A673 (cell line): ENCODE measurements at regions not wholly inside any gene's neighbourhood (a gene's known extent, or its start where the extent isn't known, plus 50 kb on each side); places are given as distances from the start of the nearest gene placed in this dataset.

ENCODE experiments used
- BruUV-seq: library from RNA; stranded (reverse); fragments of 400-500 nt; replicated peaks from 2 replicates; lab custom pipeline; 2021; lab: Mats Ljungman, UMichigan
- CTCF ChIA-PET: fragments of 300-600 bp; sonication (Branson Sonifier 250); formaldehyde crosslinking; loops from one replicate; lab custom pipeline; 2022; ENCODE audit warnings: antibody characterized with exemption; lab: Charles Lee
- POLR2A ChIA-PET: fragments of 300-600 bp; sonication (Branson Sonifier 250); formaldehyde crosslinking; loops from one replicate; lab custom pipeline; 2022; ENCODE audit warnings: antibody characterized with exemption; ENCODE audit not compliant: low non-redundant PET; lab: Charles Lee
- DNase-seq: peaks from one replicate; pipeline ENCODE4 v3.0.0-alpha.2; 2015; ENCODE audit warnings: low spot score
- H3K27ac ChIP-seq: fragments of 200-600 bp; sonication (generic); 2 replicates; pipeline ENCODE4 v1.5.1; 2016; ENCODE audit warnings: mixed run types, low read depth, mild to moderate bottlenecking, mixed read lengths, antibody characterized with exemption, low read length; ENCODE audit not compliant: poor library complexity, severe bottlenecking
- H3K27me3 ChIP-seq: fragments of 200-600 bp; sonication (generic); replicated peaks from 2 replicates; pipeline ENCODE4 v1.6.1; 2017; ENCODE audit warnings: mixed run types, low read depth, mild to moderate bottlenecking, mixed read lengths, antibody characterized with exemption, low read length; ENCODE audit not compliant: insufficient read depth, poor library complexity
- H3K36me3 ChIP-seq: fragments of 200-600 bp; sonication (generic); 2 replicates; pipeline ENCODE4 v1.6.1; 2016; ENCODE audit warnings: mixed run types, mild to moderate bottlenecking, mixed read lengths, antibody characterized with exemption, low read length; ENCODE audit not compliant: insufficient read depth, poor library complexity, severe bottlenecking
- H3K4me1 ChIP-seq: fragments of 200-600 bp; sonication (generic); 2 replicates; pipeline ENCODE4 v1.6.1; 2017; ENCODE audit warnings: mixed run types, mild to moderate bottlenecking, mixed read lengths, antibody characterized with exemption, low read length; ENCODE audit not compliant: insufficient read depth, poor library complexity, severe bottlenecking
- H3K4me3 ChIP-seq: fragments of 200-600 bp; sonication (generic); 2 replicates; pipeline ENCODE4 v1.5.1; 2016; ENCODE audit warnings: low read depth, mixed run types, mild to moderate bottlenecking, mixed read lengths, low read length; ENCODE audit not compliant: poor library complexity, severe bottlenecking
- H3K9me3 ChIP-seq: fragments of 200-600 bp; sonication (generic); 2 replicates; pipeline ENCODE4 v1.6.1; 2016; ENCODE audit warnings: mixed run types, low read depth, mild to moderate bottlenecking, mixed read lengths, antibody characterized with exemption, low read length; ENCODE audit not compliant: poor library complexity, severe bottlenecking
- CTCF ChIP-seq: fragments of 300-800, 200-600 bp; sonication (generic); conservative IDR thresholded peaks from 2 replicates; pipeline ENCODE4 v1.5.1; 2017; ENCODE audit warnings: low read depth, mild to moderate bottlenecking, antibody characterized with exemption, low read length, moderate library complexity, mixed read lengths
- EZH2 ChIP-seq: fragments of 200-600 bp; sonication (generic); IDR thresholded peaks from 2 replicates; pipeline ENCODE4 v1.6.1; 2017; ENCODE audit warnings: borderline replicate concordance, low read depth, mild to moderate bottlenecking, mixed read lengths, antibody characterized with exemption, low read length; ENCODE audit not compliant: poor library complexity, severe bottlenecking
- intact Hi-C: fragments of 100-400 bp; cut with micrococcal nuclease; formaldehyde crosslinking; loops from one replicate; pipeline ENCODE4 v1.10.0; 2022; ENCODE audit not compliant: unreplicated experiment

- intact Hi-C loops = no loop called here
- no peaks in the 10 kb centered on the region for H3K36me3 ChIP-seq
- no peaks in the 10 kb centered on the region for H3K27me3 ChIP-seq
- TF ChIP-seq EZH2 (no peak), CTCF (no peak)
- H3K4me1 ChIP-seq = no peaks in the 10 kb centered on the region
- H3K4me3 ChIP-seq = no peak overlapping the region
- CTCF ChIA-PET = no interaction called here
- H3K9me3 ChIP-seq = no peaks in the 10 kb centered on the region
- POLR2A ChIA-PET = no interaction called here
- no peak overlapping the region for H3K27ac ChIP-seq
- no TSS peak for BruUV-seq
- DNase-seq = no peak
These were observed 138.7 kb upstream of the POF1B start for GRCh38 chrX:85517994-85518718.

DNA sequence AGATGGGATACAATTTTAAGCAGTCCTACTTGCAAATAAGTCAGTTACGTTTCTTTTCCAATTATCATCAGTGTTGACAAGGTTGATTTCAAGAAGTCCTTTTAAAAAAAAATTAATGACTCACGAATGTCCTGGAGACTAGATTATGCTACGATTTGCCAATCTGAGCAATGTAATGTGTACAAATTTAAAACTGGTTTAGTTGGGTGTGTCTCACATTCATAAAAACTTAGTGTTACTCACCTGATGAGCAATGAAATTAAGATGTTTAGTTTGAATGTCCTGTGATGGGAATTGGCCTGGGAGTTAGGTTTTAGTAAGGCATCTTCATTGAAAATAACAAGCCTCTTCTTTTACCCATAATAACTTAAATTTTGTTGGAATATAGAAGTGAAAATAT lies 136.7 kb upstream of the POF1B start:
- BruUV-seq = no TSS peak
- H3K27ac ChIP-seq = no peak overlapping the region
- intact Hi-C loops = no loop called here
- no peaks in the 10 kb centered on the region for H3K9me3 ChIP-seq
- no peaks in the 10 kb centered on the region for H3K27me3 ChIP-seq
- no peaks in the 10 kb centered on the region for H3K36me3 ChIP-seq
- H3K4me1 ChIP-seq = no peaks in the 10 kb centered on the region
- DNase-seq = no peak
- H3K4me3 ChIP-seq = no peak overlapping the region
- ChIA-PET CTCF (no interaction called here), POLR2A (no interaction called here)
- TF ChIP-seq EZH2 (no peak), CTCF (no peak)

DNA sequence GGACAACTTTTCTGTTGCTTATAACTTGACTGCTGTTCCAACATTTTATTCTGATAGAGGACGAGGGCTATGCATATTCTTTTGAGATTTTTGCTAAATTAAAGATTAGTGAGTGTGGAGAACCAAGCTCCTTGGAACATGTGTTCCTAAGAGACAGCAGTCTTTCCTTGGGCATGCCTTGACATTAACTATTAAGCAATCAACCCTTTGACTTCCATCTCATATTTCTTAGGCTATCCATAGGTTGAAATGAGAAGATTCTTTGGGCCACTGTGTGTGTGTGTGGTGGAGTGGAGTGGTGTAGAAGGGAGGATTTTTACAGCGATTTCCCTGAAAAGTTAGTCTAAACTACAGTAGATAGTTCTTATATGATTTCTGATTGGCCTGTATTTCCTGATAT lies 127.4 kb upstream of the POF1B start:
- Histone ChIP-seq H3K27me3 (no peaks in the 10 kb centered on the region), H3K36me3 (no peaks in the 10 kb centered on the region), H3K4me1 (no peaks in the 10 kb centered on the region), H3K4me3 (no peak overlapping the region), H3K9me3 (no peaks in the 10 kb centered on the region), H3K27ac (no peak overlapping the region)
- CTCF ChIA-PET = no interaction called here
- no TSS peak for BruUV-seq
- POLR2A ChIA-PET = no interaction called here
- no peak for DNase-seq
- no peak for TF ChIP-seq CTCF
- TF ChIP-seq EZH2 = no peak
- intact Hi-C loops = no loop called here
